ENCODE measurements at regions not wholly inside any gene's neighbourhood (a gene's known extent, or its start where the extent isn't known, plus 50 kb on each side); places are given as distances from the start of the nearest gene placed in this dataset.

GRCh38 chr1:224850446-224850845, 79.0 kb upstream of the DNAH14 start:
- Histone ChIP-seq H3K36me3 (ENCODE audit: insufficient read depth) (no peaks in the 10 kb centered on the region), H3K4me3 (IDR thresholded peaks at IDR 0.05; ENCODE audit: insufficient read depth, low read depth, low read length) (no peak overlapping the region), H3K4me2 (no peak overlapping the region), H3K27ac (no peak overlapping the region), H3K27me3 (ENCODE audit: insufficient read depth, low read depth) (no peaks in the 10 kb centered on the region), H3K79me2 (ENCODE audit: insufficient read depth, low read depth) (no peaks in the 10 kb centered on the region), H3K9ac (no peak overlapping the region), H2AFZ (ENCODE audit: low read depth) (0 out of 2 replicates have a peak overlapping the region, but pooled peaks have one; percentile 51), H3K4me1 (ENCODE audit: low read depth, poor library complexity, severe bottlenecking) (peaks cover 28% of the 10 kb centered on the region), H4K20me1 (ENCODE audit: insufficient read depth) (no peaks in the 10 kb centered on the region)
- TF ChIP-seq CTCF (conservative IDR thresholded peaks at IDR 0.05; ENCODE audit: low read depth, low read length) = no peak

GRCh38 chr1:224851210-224851847, 78.1 kb upstream of the DNAH14 start:
- H3K9ac ChIP-seq = no peak overlapping the region
- H3K36me3 ChIP-seq (ENCODE audit: insufficient read depth) = no peaks in the 10 kb centered on the region
- no peaks in the 10 kb centered on the region for H3K27me3 ChIP-seq (ENCODE audit: insufficient read depth, low read depth)
- H2AFZ ChIP-seq (ENCODE audit: low read depth) = peak overlapping the region; percentile 51
- peaks cover 28% of the 10 kb centered on the region for H3K4me1 ChIP-seq (ENCODE audit: low read depth, poor library complexity, severe bottlenecking)
- no peaks in the 10 kb centered on the region for H3K79me2 ChIP-seq (ENCODE audit: insufficient read depth, low read depth)
- H4K20me1 ChIP-seq (ENCODE audit: insufficient read depth) = no peaks in the 10 kb centered on the region
- no peak overlapping the region for H3K4me3 ChIP-seq (IDR thresholded peaks at IDR 0.05; ENCODE audit: insufficient read depth, low read depth, low read length)
- H3K27ac ChIP-seq = no peak overlapping the region
- H3K4me2 ChIP-seq = peak overlapping the region; percentile 2; the same call in 1 of the 2 replicates
- TF ChIP-seq CTCF (conservative IDR thresholded peaks at IDR 0.05; ENCODE audit: low read depth, low read length) = peak; percentile 97

GRCh38 chr1:224851848-224852261, 77.6 kb upstream of the DNAH14 start:
- peaks cover 28% of the 10 kb centered on the region for H3K4me1 ChIP-seq (ENCODE audit: low read depth, poor library complexity, severe bottlenecking)
- no peaks in the 10 kb centered on the region for H3K79me2 ChIP-seq (ENCODE audit: insufficient read depth, low read depth)
- no peak overlapping the region for H3K27ac ChIP-seq
- peak; percentile 43 for TF ChIP-seq CTCF (conservative IDR thresholded peaks at IDR 0.05; ENCODE audit: low read depth, low read length)
- no peaks in the 10 kb centered on the region for H3K27me3 ChIP-seq (ENCODE audit: insufficient read depth, low read depth)
- no peak overlapping the region for H3K9ac ChIP-seq
- peak overlapping the region; percentile 51 for H2AFZ ChIP-seq (ENCODE audit: low read depth)
- H4K20me1 ChIP-seq (ENCODE audit: insufficient read depth) = no peaks in the 10 kb centered on the region
- peak overlapping the region; percentile 2; the same call in 1 of the 2 replicates for H3K4me2 ChIP-seq
- H3K4me3 ChIP-seq (IDR thresholded peaks at IDR 0.05; ENCODE audit: insufficient read depth, low read depth, low read length) = no peak overlapping the region
- no peaks in the 10 kb centered on the region for H3K36me3 ChIP-seq (ENCODE audit: insufficient read depth)

GRCh38 chr1:224852901-224853568, 76.4 kb upstream of the DNAH14 start:
- TF ChIP-seq CTCF (conservative IDR thresholded peaks at IDR 0.05; ENCODE audit: low read depth, low read length) = peak; percentile 92
- H2AFZ ChIP-seq (ENCODE audit: low read depth) = no peak overlapping the region
- H3K79me2 ChIP-seq (ENCODE audit: insufficient read depth, low read depth) = no peaks in the 10 kb centered on the region
- no peak overlapping the region for H3K27ac ChIP-seq
- no peak overlapping the region for H3K4me2 ChIP-seq
- no peaks in the 10 kb centered on the region for H3K36me3 ChIP-seq (ENCODE audit: insufficient read depth)
- no peak overlapping the region for H3K4me3 ChIP-seq (IDR thresholded peaks at IDR 0.05; ENCODE audit: insufficient read depth, low read depth, low read length)
- no peak overlapping the region for H3K9ac ChIP-seq
- H3K27me3 ChIP-seq (ENCODE audit: insufficient read depth, low read depth) = no peaks in the 10 kb centered on the region
- H4K20me1 ChIP-seq (ENCODE audit: insufficient read depth) = no peaks in the 10 kb centered on the region
- peaks cover 28% of the 10 kb centered on the region for H3K4me1 ChIP-seq (ENCODE audit: low read depth, poor library complexity, severe bottlenecking)
